ENCODE measurements at regions not wholly inside any gene's neighbourhood (a gene's known extent, or its start where the extent isn't known, plus 50 kb on each side); places are given as distances from the start of the nearest gene placed in this dataset.

GRCh38 chrX:43269201-43269600 lies 386.9 kb upstream of the MAOA start:
- no peak for TF ChIP-seq POLR2A (IDR thresholded peaks at IDR 0.05; ENCODE audit: low read depth, low read length)
- TF ChIP-seq POLR2AphosphoS5 (IDR thresholded peaks at IDR 0.05; ENCODE audit: low read depth, low read length): no peak
- no peak for TF ChIP-seq SPI1 (IDR thresholded peaks at IDR 0.05; ENCODE audit: low read depth, low read length)
- no peak for TF ChIP-seq TAF1 (IDR thresholded peaks at IDR 0.05; ENCODE audit: low read depth, low read length)
- TF ChIP-seq PAX5 (IDR thresholded peaks at IDR 0.05; ENCODE audit: insufficient read depth, low read length, severe bottlenecking): no peak
- TF ChIP-seq POU2F2 (IDR thresholded peaks at IDR 0.05; ENCODE audit: low read depth, low read length): no peak
